Thyroid gland (tissue), 4 donors: ENCODE measurements at regions not wholly inside any gene's neighbourhood (a gene's known extent, or its start where the extent isn't known, plus 50 kb on each side); places are given as distances from the start of the nearest gene placed in this dataset.

ENCODE experiments used
- DNase-seq, 2 donors: peaks; one replicate each; pipeline ENCODE4 v3.0.0-alpha.2; 2019
- H3K27ac ChIP-seq, 3 donors: fragments of 200-600 bp; sonication (generic); 1 replicate in 2 of 3; 2 replicates in 1 of 3; pipeline ENCODE4 v1.5.1; 2016 to 2019; ENCODE audit warnings: mild to moderate bottlenecking in 1 of 3, moderate library complexity in 1 of 3
- H3K27me3 ChIP-seq: fragments of 200-600 bp; sonication (generic); one replicate; pipeline ENCODE4 v1.5.1; 2019
- H3K36me3 ChIP-seq, 2 donors: fragments of 200-600 bp; sonication (generic); one replicate each; pipeline ENCODE4 v1.5.1; 2016 to 2019
- H3K4me1 ChIP-seq, 2 donors: fragments of 200-600 bp; sonication (generic); one replicate each; pipeline ENCODE4 v1.5.1; 2017 to 2019
- H3K4me3 ChIP-seq, 3 donors: fragments of 200-600 bp; sonication (generic); replicated peaks in 1 of 3; 1 replicate in 2 of 3; 2 replicates in 1 of 3; pipeline ENCODE4 v1.5.1; 2016; ENCODE audit warnings: mild to moderate bottlenecking in 1 of 3
- H3K9me3 ChIP-seq: fragments of 200-600 bp; sonication (generic); one replicate; pipeline ENCODE4 v1.5.1; 2017
- CTCF ChIP-seq, 6 experiments: fragments of 200-600 bp in 3 of 6; fragments of 450-650 bp in 3 of 6; sonication (generic) in 3 of 6; IDR thresholded peaks; one replicate each; pipeline ENCODE4 v1.5.1; 2016 to 2019; ENCODE audit warnings: antibody characterized with exemption in 6 of 6, mild to moderate bottlenecking in 2 of 6, inconsistent platforms in 1 of 6, moderate library complexity in 1 of 6
- POLR2A ChIP-seq, 2 donors: fragments of 450-650 bp; IDR thresholded peaks; one replicate each; pipeline ENCODE4 v1.6.1; 2017; ENCODE audit warnings: antibody characterized with exemption in 2 of 2, mild to moderate bottlenecking in 2 of 2, moderate library complexity in 1 of 2
- WGBS, 2 donors: methylation state at CpG; one replicate each; pipeline ENCODE4 v1.1.5; 2017; 5-methylcytosine and 5-hydroxymethylcytosine counted together
- intact Hi-C: fragments of 100-400 bp; cut with DNase I; formaldehyde crosslinking; loops from one replicate; pipeline ENCODE4 v1.15.1; 2023

- no peak overlapping the region for H3K4me3 ChIP-seq
- no peak for DNase-seq
- 71 to 77% methylated on average over 5 of the region's 5 CpGs for WGBS, 2 donors
- H3K27me3 ChIP-seq: no peaks in the 10 kb centered on the region
- intact Hi-C loops: no loop called here
- H3K4me1 ChIP-seq: no peaks in the 10 kb centered on the region
- no peaks in the 10 kb centered on the region for H3K36me3 ChIP-seq
- no peak for TF ChIP-seq POLR2A (IDR thresholded peaks at IDR 0.05)
- TF ChIP-seq CTCF (IDR thresholded peaks at IDR 0.05): no peak
- H3K9me3 ChIP-seq: no peaks in the 10 kb centered on the region
- H3K27ac ChIP-seq: no peak overlapping the region
These were observed 67.8 kb upstream of the TAF11L2 start for GRCh38 chr5:17430241-17430640.

GRCh38 chr5:17431272-17432050, 66.6 kb upstream of the TAF11L2 start:
- intact Hi-C loops: no loop called here
- Histone ChIP-seq H3K27ac (no peak overlapping the region), H3K27me3 (no peaks in the 10 kb centered on the region), H3K4me3 (no peak overlapping the region), H3K9me3 (no peaks in the 10 kb centered on the region), H3K4me1 (no peaks in the 10 kb centered on the region), H3K36me3 (no peaks in the 10 kb centered on the region)
- TF ChIP-seq POLR2A (IDR thresholded peaks at IDR 0.05) (no peak), CTCF (IDR thresholded peaks at IDR 0.05) (no peak)
- no peak for DNase-seq
- WGBS, 2 donors: 87 to 88% methylated on average over 8 of the region's 8 CpGs

- DNase-seq: no peak
- WGBS, 2 donors: 93 to 94% methylated on average over 3 of the region's 3 CpGs
- no peak overlapping the region for H3K27ac ChIP-seq
- intact Hi-C loops: no loop called here
- no peaks in the 10 kb centered on the region for H3K27me3 ChIP-seq
- no peak overlapping the region for H3K4me3 ChIP-seq
- no peak for TF ChIP-seq CTCF (IDR thresholded peaks at IDR 0.05)
- TF ChIP-seq POLR2A (IDR thresholded peaks at IDR 0.05): no peak
- no peaks in the 10 kb centered on the region for H3K9me3 ChIP-seq
- H3K36me3 ChIP-seq: no peaks in the 10 kb centered on the region
- no peaks in the 10 kb centered on the region for H3K4me1 ChIP-seq
These were observed 65.5 kb upstream of the TAF11L2 start for GRCh38 chr5:17432569-17432968.

GRCh38 chr5:17433406-17433805, 64.6 kb upstream of the TAF11L2 start:
- H3K27me3 ChIP-seq: no peaks in the 10 kb centered on the region
- DNase-seq: no peak
- H3K4me1 ChIP-seq: no peaks in the 10 kb centered on the region
- H3K27ac ChIP-seq: no peak overlapping the region
- intact Hi-C loops: no loop called here
- WGBS, 2 donors: 74 to 75% methylated on average over 6 of the region's 6 CpGs
- TF ChIP-seq CTCF (IDR thresholded peaks at IDR 0.05) (no peak), POLR2A (IDR thresholded peaks at IDR 0.05) (no peak)
- no peaks in the 10 kb centered on the region for H3K36me3 ChIP-seq
- no peaks in the 10 kb centered on the region for H3K9me3 ChIP-seq
- no peak overlapping the region for H3K4me3 ChIP-seq

GRCh38 chr5:17434982-17435381, 63.0 kb upstream of the TAF11L2 start:
- Histone ChIP-seq H3K9me3 (no peaks in the 10 kb centered on the region), H3K4me1 (no peaks in the 10 kb centered on the region), H3K27ac (no peak overlapping the region), H3K4me3 (no peak overlapping the region), H3K36me3 (no peaks in the 10 kb centered on the region), H3K27me3 (no peaks in the 10 kb centered on the region)
- intact Hi-C loops: no loop called here
- no peak for DNase-seq
- no peak for TF ChIP-seq CTCF (IDR thresholded peaks at IDR 0.05)
- TF ChIP-seq POLR2A (IDR thresholded peaks at IDR 0.05): no peak
